AG09319 (cell line): ENCODE measurements at regions not wholly inside any gene's neighbourhood (a gene's known extent, or its start where the extent isn't known, plus 50 kb on each side); places are given as distances from the start of the nearest gene placed in this dataset.

Source experiments
- DNase-seq: peaks from one replicate; pipeline ENCODE4 v3.0.0-alpha.2; 2010; ENCODE audit warnings: low read depth; ENCODE audit errors: extremely low read depth
- TF ChIP-seq, protein P1 (sequence below): IDR thresholded peaks from 2 replicates; pipeline ENCODE4 v1.5.1; 2011; ENCODE audit warnings: low read depth, mild to moderate bottlenecking, inconsistent platforms, low read length, moderate library complexity

GRCh38 chr9:126049088-126049487, 277.5 kb upstream of the MVB12B start:
- TF ChIP-seq, protein P1, sequence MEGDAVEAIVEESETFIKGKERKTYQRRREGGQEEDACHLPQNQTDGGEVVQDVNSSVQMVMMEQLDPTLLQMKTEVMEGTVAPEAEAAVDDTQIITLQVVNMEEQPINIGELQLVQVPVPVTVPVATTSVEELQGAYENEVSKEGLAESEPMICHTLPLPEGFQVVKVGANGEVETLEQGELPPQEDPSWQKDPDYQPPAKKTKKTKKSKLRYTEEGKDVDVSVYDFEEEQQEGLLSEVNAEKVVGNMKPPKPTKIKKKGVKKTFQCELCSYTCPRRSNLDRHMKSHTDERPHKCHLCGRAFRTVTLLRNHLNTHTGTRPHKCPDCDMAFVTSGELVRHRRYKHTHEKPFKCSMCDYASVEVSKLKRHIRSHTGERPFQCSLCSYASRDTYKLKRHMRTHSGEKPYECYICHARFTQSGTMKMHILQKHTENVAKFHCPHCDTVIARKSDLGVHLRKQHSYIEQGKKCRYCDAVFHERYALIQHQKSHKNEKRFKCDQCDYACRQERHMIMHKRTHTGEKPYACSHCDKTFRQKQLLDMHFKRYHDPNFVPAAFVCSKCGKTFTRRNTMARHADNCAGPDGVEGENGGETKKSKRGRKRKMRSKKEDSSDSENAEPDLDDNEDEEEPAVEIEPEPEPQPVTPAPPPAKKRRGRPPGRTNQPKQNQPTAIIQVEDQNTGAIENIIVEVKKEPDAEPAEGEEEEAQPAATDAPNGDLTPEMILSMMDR: no peak
- no peak for DNase-seq

DNA sequence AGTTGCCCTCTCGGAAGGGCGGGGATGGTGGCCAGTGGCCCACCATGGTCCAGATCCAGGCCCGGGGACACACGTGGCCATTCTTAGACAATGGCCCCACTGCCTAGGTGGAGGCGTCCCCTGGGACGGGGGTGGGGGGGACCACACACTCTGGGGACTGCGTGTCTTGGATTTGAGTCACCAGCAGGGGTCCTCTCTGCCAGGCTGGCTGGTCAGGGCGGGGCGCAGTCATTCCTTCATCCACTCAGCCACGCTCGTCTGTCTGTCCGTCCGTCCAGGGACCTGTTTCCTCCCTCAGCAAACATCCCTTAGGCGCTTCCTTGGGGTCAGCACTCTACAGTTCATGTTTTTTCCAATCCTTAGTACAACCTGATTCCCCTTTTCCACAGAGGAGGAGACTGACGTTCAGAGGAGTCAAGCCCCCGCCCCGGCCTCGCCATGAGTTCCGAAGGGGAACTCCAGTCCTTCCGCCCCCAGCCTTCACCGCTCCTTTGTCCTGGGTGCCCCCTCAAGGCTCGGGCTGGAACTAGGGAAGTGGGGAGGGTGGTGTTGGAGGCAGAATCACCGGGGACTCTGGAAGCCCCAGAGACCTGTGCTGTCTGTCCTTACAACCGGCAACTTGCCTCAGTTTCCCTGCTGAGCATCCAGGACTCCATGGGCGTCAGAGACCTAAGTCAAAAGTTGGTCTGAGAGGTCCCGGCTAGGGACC, 276.6 kb upstream of the MVB12B start:
- TF ChIP-seq, protein P1: no peak
- no peak for DNase-seq

DNA sequence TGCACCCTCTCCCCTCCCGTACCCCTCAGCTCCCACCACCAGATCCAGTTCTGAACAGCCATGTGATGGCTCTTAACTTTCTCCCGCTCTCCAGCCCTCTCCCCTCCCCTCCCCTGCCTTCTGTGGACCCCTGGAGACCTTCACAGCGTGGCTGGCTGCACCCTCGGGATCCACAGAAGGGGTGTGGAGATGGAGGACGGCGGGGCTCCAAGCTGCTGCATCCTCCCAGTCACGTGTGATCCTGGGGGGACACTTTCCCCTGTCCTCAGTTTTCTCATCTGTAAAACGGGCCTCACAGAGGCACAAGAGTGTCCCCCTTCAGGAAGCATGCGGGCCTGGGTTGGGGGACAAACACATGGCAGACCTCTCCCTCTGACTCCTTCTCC, 276.0 kb upstream of the MVB12B start:
- TF ChIP-seq, protein P1: no peak
- no peak for DNase-seq

- DNase-seq: no peak
These were observed 275.0 kb upstream of the MVB12B start for GRCh38 chr9:126051446-126052130.

DNA sequence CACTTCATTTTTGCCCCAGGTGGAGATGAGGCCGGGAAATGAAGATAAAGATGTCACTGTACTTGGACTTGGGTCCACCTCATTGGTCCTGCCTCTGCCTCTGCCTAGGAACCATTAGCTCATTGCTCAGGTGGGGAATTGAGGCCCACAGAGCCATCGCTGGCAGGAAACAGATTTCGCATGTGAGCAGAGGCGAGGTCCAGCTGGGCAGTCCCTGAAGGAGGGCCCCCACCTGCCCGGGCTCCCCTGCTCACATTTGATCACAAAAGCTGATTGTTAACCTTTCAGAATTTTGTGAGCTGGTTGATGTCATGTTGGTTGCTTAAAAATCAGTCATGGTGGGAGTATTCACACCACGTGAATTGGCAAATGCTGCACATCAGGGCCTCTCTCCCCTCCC, 273.8 kb upstream of the MVB12B start:
- TF ChIP-seq, protein P1: no peak
- no peak for DNase-seq

More at GRCh38 chr9:126051446-126052130, 275.0 kb upstream of the MVB12B start:
- TF ChIP-seq, protein P1: no peak

DNA sequence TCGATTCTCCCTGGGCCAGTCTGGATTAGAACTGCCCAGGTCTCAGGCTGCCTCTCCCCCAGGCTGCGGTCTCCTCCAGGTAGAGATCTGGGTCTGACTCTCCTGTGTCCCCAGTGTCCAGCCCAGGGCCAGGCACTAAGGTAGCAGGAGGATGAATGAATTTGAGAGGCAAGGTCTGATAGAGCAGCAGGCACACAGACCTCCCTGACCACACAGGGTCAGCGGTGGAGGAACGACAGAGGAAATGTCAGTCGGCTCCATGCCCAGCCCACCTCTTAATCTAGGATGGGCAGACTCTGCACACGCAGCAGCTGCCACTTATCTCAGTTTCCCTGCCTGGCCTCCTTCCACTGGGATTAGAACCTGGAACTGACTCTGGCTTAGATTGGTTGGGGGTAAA, 272.7 kb upstream of the MVB12B start:
- TF ChIP-seq, protein P1: no peak
- DNase-seq: no peak

GRCh38 chr9:126055381-126055985, 271.1 kb upstream of the MVB12B start:
- TF ChIP-seq, protein P1: no peak
- no peak for DNase-seq
